Small intestine (tissue), 7 donors: ENCODE measurements at regions not wholly inside any gene's neighbourhood (a gene's known extent, or its start where the extent isn't known, plus 50 kb on each side); places are given as distances from the start of the nearest gene placed in this dataset.
A peak's percentile ranks its signal among the peaks of the same experiment; 100 is the strongest.

ENCODE experiments used
- DNase-seq, 2 donors: peaks; one replicate each; pipeline versions ENCODE4 v3.0.0 to v3.0.0-alpha.2; 2013
- FAIRE-seq: peaks from 2 replicates; lab custom pipeline; 2012; peaks lifted over from hg19 to GRCh38; lab: Jason Lieb, UNC
- H3K27ac ChIP-seq, 3 donors: one replicate each; pipeline ENCODE4 v1.5.1; 2013; ENCODE audit warnings: low read length in 2 of 3, mild to moderate bottlenecking in 2 of 3, control low read depth in 1 of 3, inconsistent platforms in 1 of 3, low read depth in 1 of 3, moderate library complexity in 1 of 3
- H3K27me3 ChIP-seq, 3 donors: one replicate each; pipeline ENCODE4 v1.6.1; 2013; ENCODE audit warnings: low read length in 3 of 3, inconsistent platforms in 1 of 3; ENCODE audit not compliant: control insufficient read depth in 3 of 3, insufficient read depth in 3 of 3
- H3K36me3 ChIP-seq, 3 donors: one replicate each; pipeline ENCODE4 v1.6.1; 2013; ENCODE audit warnings: low read length in 3 of 3, inconsistent platforms in 1 of 3, low read depth in 1 of 3, mild to moderate bottlenecking in 1 of 3, moderate library complexity in 1 of 3; ENCODE audit not compliant: control insufficient read depth in 3 of 3, insufficient read depth in 2 of 3
- H3K4me1 ChIP-seq, 3 donors: one replicate each; pipeline ENCODE4 v1.6.1; 2013; ENCODE audit warnings: low read length in 2 of 3, inconsistent platforms in 1 of 3, low read depth in 1 of 3, mild to moderate bottlenecking in 1 of 3, moderate library complexity in 1 of 3; ENCODE audit not compliant: control insufficient read depth in 3 of 3, insufficient read depth in 2 of 3
- H3K4me3 ChIP-seq, 3 donors: one replicate each; pipeline ENCODE4 v1.5.1; 2013; ENCODE audit warnings: low read length in 3 of 3, control low read depth in 1 of 3, inconsistent platforms in 1 of 3, low read depth in 1 of 3, mild to moderate bottlenecking in 1 of 3, moderate library complexity in 1 of 3
- H3K9me3 ChIP-seq, 2 donors: one replicate each; pipeline ENCODE4 v1.6.1; 2013; ENCODE audit warnings: low read depth in 1 of 2, low read length in 1 of 2; ENCODE audit not compliant: control insufficient read depth in 2 of 2, insufficient read depth in 1 of 2
- WGBS, 3 donors: extraction: QIAGEN DNeasy Blood & Tissue Kit; methylation state at CpG; one replicate each; pipeline ENCODE4 v1.1.7; 2013; 5-methylcytosine and 5-hydroxymethylcytosine counted together
- donor health status: healthy with polysubstance abuse.
- donor health status: control.
- donor health status: control.
- donor health status: Bipolar disorder and iron deficiency.
- donor health status: healthy.

DNA sequence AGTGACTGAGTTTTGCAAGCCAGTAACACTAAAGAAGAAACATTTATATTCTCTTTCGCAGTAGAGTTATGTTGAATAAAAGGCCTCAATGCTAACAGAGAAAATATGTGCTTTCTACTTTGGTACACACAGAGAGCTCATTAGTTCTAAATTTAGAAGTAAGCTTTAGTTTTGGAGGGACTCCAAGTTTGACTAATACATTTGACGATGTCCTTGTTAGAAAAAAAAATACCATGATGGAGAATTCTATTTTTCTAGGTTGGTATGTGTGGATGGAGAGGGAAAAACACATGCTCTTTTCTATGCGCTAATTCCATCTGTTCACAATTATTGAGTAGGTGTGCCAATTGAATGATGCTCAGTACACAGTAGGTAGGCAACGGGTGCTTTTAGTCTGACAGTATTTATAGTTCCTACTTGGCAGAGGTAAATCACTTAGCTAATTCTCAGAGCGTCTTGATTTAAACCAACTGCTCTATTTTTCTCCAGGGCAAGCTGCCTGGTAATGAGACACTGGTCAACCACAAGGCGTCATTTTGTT, 327.2 kb upstream of the AKR1E2 start:
- no peaks in the 10 kb centered on the region for H3K9me3 ChIP-seq
- FAIRE-seq: no peak
- no peak overlapping the region for H3K4me3 ChIP-seq
- H3K4me1 ChIP-seq: peaks cover 0 to 4% (median 0%) of the 10 kb centered on the region in 3 donors
- H3K27me3 ChIP-seq: no peaks in the 10 kb centered on the region
- 65 to 79% (median 77%) methylated on average over 6 of the region's 6 CpGs for WGBS, 3 donors
- peak overlapping the region in 1 of 3 donors; percentile 10 for H3K27ac ChIP-seq
- H3K36me3 ChIP-seq: no peaks in the 10 kb centered on the region
- peak in 1 of 2 donors; percentile 7 for DNase-seq

DNA sequence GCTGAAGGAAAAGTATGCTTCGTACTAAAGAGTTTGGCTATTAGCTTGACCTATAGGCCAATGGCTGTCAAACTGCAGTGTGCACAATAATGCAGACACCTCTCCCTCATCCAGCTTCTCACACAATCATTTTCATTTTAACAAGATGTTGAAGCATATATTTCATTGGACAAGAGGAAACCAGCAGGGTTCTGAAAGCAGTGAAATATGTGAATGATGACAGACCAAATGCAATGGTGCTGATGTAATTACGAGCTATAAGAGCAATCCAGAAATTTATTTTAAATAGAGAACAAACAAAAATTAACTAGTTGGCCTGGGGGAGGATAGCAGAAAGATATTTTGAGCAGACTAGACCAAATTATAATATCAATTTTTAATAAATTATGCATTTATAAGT, 331.5 kb upstream of the AKR1E2 start:
- Histone ChIP-seq H3K36me3 (no peaks in the 10 kb centered on the region), H3K4me1 (no peaks in the 10 kb centered on the region), H3K27me3 (no peaks in the 10 kb centered on the region), H3K27ac (no peak overlapping the region), H3K9me3 (no peaks in the 10 kb centered on the region), H3K4me3 (no peak overlapping the region)
- DNase-seq (no peak), FAIRE-seq (no peak)
- WGBS, 3 donors: 79 to 91% (median 88%) methylated on average over 2 of the region's 2 CpGs

DNA sequence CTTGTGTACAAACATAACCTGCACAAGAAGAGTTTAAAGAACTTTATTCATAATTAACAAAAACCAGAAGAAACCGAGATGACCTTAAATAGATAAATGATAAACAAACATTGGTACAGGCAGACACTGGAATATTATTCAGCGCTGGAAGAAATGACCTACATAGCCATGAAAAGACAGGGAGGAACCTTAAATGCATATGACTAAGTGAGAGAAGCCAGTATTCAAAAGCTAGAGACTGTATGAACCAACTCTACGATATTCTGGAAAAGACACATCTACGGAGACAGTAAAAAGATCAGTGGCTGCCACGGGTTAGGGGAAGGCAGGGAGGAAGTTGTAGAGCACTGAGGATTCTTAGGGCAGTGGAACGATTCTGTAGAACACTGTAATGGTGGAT, 333.8 kb upstream of the AKR1E2 start:
- no peak overlapping the region for H3K4me3 ChIP-seq
- no peak for FAIRE-seq
- no peaks in the 10 kb centered on the region for H3K36me3 ChIP-seq
- no peaks in the 10 kb centered on the region for H3K4me1 ChIP-seq
- 84 to 89% (median 86%) methylated on average over 6 of the region's 6 CpGs for WGBS, 3 donors
- H3K27ac ChIP-seq: no peak overlapping the region
- DNase-seq: no peak
- no peaks in the 10 kb centered on the region for H3K27me3 ChIP-seq
- H3K9me3 ChIP-seq: no peaks in the 10 kb centered on the region

DNA sequence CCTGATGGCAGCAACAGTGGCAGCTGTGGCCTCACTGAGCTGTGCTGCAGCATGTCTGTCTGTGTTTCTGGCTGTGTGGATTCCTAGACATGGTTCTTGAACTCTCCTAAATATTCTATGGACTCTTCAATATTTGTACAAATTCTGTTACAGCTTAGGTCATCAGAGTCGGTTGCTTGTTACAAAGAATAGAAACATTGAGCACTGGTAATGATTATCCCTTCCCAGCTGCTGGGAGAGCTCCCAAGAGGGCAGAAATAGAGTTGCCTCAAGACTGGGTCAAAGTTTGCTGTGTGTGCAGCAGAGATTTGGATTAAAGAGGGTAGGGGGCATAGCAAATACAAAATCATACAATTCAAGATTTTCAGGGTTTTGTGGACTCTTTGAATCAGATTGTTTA, 337.1 kb upstream of the AKR1E2 start:
- 9 to 30% (median 28%) methylated on average over 1 of the region's 1 CpG for WGBS, 3 donors
- Histone ChIP-seq H3K27me3 (no peaks in the 10 kb centered on the region), H3K27ac (no peak overlapping the region), H3K4me1 (no peaks in the 10 kb centered on the region), H3K4me3 (no peak overlapping the region), H3K36me3 (no peaks in the 10 kb centered on the region), H3K9me3 (no peaks in the 10 kb centered on the region)
- DNase-seq (no peak), FAIRE-seq (no peak)

DNA sequence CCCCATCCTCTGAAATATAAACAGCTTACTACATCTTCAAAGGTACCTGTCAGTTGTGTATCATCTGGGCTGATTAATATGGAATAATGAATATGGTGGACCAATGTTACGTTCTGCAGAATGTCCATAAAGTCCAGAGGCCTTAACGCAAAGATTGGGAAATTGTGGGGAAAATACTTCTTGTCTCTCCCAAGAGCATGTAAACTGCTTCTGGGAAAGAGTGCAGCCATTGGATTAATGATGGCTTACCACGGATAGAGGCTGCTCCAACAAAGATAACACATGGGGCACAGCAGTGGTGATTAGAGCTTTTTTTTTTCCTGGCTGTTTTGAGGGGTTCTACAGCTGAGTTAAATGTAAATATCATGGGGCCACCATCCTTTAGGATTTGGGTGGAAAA, 340.4 kb upstream of the AKR1E2 start:
- no peaks in the 10 kb centered on the region for H3K9me3 ChIP-seq
- no peaks in the 10 kb centered on the region for H3K36me3 ChIP-seq
- H3K27me3 ChIP-seq: no peaks in the 10 kb centered on the region
- no peak overlapping the region for H3K27ac ChIP-seq
- DNase-seq: no peak
- FAIRE-seq: no peak
- H3K4me1 ChIP-seq: no peaks in the 10 kb centered on the region
- no peak overlapping the region for H3K4me3 ChIP-seq
- WGBS, 3 donors: 61 to 78% (median 68%) methylated on average over 3 of the region's 3 CpGs

DNA sequence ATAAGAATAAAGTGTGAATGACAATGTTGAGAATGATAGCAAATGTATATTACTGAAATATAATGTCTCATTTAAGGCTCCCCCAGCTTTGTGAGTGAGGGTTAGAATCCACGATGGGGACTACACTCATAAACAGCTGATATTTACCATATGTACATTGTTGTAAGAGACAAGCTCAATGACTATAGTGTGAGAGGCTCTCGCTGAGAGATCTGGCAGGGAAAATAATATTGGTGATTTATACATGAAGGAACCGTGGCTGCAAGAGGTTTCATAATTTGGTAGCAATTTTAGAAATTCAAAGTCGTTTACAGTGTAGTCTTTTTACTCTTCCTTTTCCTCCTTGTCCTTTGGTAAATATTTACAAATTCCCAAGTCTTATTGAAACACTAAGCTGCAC, 342.2 kb upstream of the AKR1E2 start:
- DNase-seq (no peak), FAIRE-seq (no peak)
- no peaks in the 10 kb centered on the region for H3K9me3 ChIP-seq
- H3K4me3 ChIP-seq: no peak overlapping the region
- H3K27me3 ChIP-seq: no peaks in the 10 kb centered on the region
- no peaks in the 10 kb centered on the region for H3K36me3 ChIP-seq
- H3K4me1 ChIP-seq: no peaks in the 10 kb centered on the region
- no peak overlapping the region for H3K27ac ChIP-seq
- 50 to 65% (median 60%) methylated on average over 4 of the region's 4 CpGs for WGBS, 3 donors

DNA sequence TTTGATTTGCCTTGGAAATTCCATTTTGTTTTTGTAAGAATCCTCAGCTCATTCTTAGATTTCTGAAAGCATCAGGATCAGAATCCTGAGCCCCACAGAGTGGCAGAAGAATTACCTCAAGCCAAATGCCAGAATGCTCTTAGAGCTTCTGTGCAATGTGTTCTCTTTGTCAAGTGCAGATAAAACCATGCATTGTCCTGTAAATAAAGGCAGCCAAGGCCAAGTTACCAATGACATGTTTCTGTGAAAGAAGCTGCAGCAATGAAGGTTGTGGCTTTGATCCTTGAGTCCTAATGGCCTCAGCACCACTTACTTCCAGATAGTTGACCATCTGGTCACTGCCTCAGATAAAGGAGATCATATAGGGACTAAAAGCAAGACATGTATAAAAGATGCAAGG, 343.3 kb upstream of the AKR1E2 start:
- FAIRE-seq (no peak), DNase-seq (no peak)
- Histone ChIP-seq H3K27me3 (no peaks in the 10 kb centered on the region), H3K27ac (no peak overlapping the region), H3K4me1 (no peaks in the 10 kb centered on the region), H3K4me3 (no peak overlapping the region), H3K9me3 (no peaks in the 10 kb centered on the region), H3K36me3 (no peaks in the 10 kb centered on the region)

DNA sequence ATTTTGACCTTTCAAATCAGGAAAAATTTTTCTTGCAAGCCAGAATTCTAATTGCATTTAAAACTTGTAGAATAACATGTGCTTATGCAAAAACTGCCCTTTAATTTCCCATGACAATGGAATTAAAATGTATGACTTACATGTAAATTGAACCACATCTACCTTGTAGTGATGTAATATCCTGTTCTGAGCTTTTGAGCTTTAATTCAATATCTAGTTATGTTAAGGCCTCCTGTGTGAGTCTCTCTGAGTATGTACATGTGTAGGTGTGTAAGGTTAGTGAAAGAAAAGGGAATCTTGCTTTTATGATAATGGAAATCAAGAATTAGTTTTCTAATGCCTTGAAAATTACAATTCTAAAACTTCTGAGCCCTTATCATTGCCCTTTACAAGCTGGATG, 344.8 kb upstream of the AKR1E2 start:
- FAIRE-seq: no peak
- no peak overlapping the region for H3K4me3 ChIP-seq
- no peaks in the 10 kb centered on the region for H3K4me1 ChIP-seq
- DNase-seq: no peak
- H3K9me3 ChIP-seq: no peaks in the 10 kb centered on the region
- H3K36me3 ChIP-seq: no peaks in the 10 kb centered on the region
- H3K27me3 ChIP-seq: no peaks in the 10 kb centered on the region
- no peak overlapping the region for H3K27ac ChIP-seq

DNA sequence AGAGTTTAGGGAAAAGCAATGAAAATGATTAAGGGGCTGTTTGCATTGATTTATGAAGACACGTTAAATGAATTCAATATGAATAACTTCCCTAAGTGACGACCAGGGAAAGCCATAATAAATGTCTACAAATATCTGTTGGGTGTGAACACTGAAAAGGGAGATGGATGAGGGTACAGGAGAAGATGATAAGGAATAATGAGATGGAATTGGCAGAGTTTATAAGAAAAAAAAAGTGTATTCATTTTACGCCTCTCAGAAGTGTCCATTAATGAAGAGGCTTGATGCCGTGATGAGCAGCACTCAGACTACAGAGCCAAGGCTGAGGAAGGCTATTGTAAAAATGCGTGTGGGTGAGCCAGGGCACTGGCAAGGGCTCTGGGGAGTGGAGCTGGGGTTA, 346.7 kb upstream of the AKR1E2 start:
- Histone ChIP-seq H3K9me3 (no peaks in the 10 kb centered on the region), H3K27ac (no peak overlapping the region), H3K36me3 (no peaks in the 10 kb centered on the region), H3K27me3 (no peaks in the 10 kb centered on the region), H3K4me1 (no peaks in the 10 kb centered on the region), H3K4me3 (no peak overlapping the region)
- FAIRE-seq (no peak), DNase-seq (no peak)
- 76 to 87% (median 76%) methylated on average over 5 of the region's 5 CpGs for WGBS, 3 donors
